ENCODE measurements at regions not wholly inside any gene's neighbourhood (a gene's known extent, or its start where the extent isn't known, plus 50 kb on each side); places are given as distances from the start of the nearest gene placed in this dataset.
"Not testable (repeated sequence)": the region's sequence is repeated elsewhere in the genome, so short reads cannot be mapped to it uniquely, and the experiment has no call there.

DNA sequence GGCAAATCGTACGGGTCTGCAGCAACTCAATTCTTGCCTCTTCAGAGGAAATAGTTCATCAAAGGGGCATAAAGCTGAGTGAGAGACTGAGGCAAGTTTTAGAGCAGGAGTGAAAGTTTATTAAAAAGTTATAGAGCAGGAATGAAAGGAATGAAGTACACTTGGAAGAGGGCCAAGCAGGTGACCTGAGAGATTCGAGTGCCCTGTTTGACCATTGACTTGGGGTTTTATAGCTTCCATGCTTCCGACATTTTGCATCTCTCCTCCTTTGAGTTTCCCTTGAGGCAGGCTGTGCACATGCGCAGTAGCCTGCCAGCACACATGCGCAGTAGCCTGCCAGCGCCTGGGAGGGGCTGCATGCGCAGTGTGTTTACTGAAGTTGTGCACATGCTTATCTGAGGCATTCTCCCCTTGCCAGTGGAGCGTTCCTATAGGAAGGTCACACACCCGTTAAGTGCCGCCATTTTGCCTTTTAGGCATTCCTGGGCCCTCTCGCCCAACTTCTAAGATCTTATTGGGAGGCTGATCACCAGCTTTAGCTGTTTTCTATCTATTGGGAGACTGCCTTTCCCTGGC lies 265.5 kb upstream of the MGAT5 start:
- no peak overlapping the region for H3K4me3 ChIP-seq (ENCODE audit: low read length)
- TF ChIP-seq, protein P1, sequence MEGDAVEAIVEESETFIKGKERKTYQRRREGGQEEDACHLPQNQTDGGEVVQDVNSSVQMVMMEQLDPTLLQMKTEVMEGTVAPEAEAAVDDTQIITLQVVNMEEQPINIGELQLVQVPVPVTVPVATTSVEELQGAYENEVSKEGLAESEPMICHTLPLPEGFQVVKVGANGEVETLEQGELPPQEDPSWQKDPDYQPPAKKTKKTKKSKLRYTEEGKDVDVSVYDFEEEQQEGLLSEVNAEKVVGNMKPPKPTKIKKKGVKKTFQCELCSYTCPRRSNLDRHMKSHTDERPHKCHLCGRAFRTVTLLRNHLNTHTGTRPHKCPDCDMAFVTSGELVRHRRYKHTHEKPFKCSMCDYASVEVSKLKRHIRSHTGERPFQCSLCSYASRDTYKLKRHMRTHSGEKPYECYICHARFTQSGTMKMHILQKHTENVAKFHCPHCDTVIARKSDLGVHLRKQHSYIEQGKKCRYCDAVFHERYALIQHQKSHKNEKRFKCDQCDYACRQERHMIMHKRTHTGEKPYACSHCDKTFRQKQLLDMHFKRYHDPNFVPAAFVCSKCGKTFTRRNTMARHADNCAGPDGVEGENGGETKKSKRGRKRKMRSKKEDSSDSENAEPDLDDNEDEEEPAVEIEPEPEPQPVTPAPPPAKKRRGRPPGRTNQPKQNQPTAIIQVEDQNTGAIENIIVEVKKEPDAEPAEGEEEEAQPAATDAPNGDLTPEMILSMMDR (IDR thresholded peaks at IDR 0.05; ENCODE audit: insufficient read depth, low read depth, low read length, missing control alignments), result no peak
- no peak for DNase-seq (ENCODE audit: low read depth)

DNA sequence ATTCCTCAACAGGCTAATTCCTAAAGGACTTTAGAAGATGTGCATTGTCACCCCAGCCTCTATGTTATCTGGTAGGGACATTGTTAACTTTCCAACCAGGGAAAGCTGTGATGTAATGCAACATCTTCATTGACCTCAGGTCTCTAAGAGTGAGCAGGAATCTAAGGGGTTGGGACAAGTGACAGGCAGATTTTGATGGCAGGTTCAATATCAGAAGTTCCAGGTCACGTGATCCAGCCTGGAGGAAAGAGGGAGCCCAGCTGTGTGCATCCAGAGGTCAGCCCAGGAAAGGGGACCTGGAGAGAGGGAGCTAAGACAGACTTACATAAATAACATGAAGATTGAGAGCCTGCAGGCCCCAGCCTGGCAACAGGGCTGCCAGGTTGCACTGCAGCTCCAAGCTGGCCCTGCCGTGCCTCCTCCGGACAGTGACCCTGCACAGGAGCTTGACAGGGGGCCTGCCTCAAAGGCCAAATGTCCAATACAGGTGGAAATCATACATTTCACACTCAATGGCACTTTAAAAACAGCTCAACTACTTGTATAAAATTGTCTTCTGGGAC lies 262.2 kb upstream of the MGAT5 start:
- H3K4me3 ChIP-seq (ENCODE audit: low read length), result no peak overlapping the region
- TF ChIP-seq, protein P1 (IDR thresholded peaks at IDR 0.05; ENCODE audit: insufficient read depth, low read depth, low read length, missing control alignments), result no peak
- DNase-seq (ENCODE audit: low read depth), result no peak

DNA sequence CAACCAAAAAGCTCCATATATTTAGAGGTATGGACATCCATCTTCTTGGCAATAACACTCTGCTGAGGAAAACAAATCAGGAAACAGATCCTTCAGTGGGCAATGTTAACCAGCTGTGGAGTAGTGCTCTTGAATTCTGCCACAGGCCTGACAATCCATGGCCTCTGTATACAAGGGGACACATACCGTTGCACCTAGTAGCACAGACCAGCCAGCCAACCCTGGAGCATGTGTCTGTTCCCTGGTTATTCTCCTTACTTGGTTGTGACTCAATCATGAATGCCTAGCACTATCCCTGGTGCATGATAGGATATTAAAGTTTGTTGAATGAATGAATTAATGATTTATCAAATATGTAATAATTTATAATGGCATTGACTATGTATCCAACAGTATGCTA lies 261.4 kb upstream of the MGAT5 start:
- DNase-seq (ENCODE audit: low read depth), result no peak
- H3K4me3 ChIP-seq (ENCODE audit: low read length), result no peak overlapping the region
- TF ChIP-seq, protein P1 (IDR thresholded peaks at IDR 0.05; ENCODE audit: insufficient read depth, low read depth, low read length, missing control alignments), result no peak

DNA sequence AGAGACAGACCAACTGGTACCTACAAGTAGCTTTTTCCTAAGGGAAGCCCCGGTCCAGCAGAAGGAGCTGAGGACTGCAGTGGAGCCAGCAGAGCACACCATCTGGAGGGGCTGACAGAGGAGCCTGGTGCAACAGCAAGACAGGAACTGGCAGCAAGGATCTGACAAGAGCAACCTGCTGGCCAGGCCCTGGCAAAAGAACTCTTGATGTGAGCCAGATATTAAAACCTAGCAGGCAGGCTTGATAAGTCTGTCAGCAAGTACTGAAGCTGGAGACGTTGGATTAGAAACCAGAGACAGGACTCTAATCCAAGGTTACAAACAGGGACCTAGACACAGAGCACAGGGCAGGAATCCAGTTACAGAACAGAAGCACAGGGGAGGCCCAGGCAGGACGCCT lies 260.7 kb upstream of the MGAT5 start:
- TF ChIP-seq, protein P1 (IDR thresholded peaks at IDR 0.05; ENCODE audit: insufficient read depth, low read depth, low read length, missing control alignments), result no peak
- no peak for DNase-seq (ENCODE audit: low read depth)
- H3K4me3 ChIP-seq (ENCODE audit: low read length), result no peak overlapping the region

DNA sequence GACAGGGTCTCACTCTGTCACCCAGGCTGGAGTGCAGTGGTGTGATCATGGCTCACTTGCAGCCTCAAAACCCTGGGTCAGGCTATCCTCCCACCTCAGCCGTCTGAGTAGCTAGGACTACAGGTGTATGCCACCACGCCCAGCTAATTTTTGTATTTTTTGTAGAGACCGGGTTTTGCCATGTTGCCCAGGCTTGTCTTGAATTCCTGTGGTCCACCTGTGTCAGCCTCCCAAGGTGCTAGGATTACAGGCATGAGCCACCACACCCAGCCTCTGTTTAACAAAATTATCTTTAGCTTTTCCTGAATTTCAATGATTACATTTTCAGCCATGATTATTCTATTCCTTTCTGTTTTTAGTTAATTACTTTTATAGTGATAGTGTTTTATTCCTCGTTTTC lies 255.1 kb upstream of the MGAT5 start:
- not testable (repeated sequence) for H3K4me3 ChIP-seq (ENCODE audit: low read length)
- DNase-seq (ENCODE audit: low read depth), result peak; percentile 58

DNA sequence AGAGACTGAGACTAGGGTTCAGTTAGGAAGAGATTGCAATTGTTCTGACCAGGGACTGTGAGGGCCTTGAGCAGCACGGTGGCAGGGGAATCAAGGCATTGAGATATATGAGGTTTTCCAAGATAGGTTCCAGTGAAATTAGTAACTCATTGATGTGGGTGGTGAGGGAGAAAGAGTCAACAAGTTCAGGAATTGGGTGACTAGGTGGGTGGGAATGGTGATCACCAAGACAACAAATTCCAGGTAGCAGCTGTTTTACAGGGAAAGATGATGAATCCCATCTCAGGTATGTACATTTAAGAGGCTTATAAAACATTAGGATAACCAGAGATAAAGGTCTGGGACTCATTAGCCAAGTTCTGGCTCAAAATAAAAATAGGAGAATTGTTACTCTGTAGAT lies 251.5 kb upstream of the MGAT5 start:
- TF ChIP-seq, protein P1 (IDR thresholded peaks at IDR 0.05; ENCODE audit: insufficient read depth, low read depth, low read length, missing control alignments), result no peak
- DNase-seq (ENCODE audit: low read depth), result peak; percentile 43
- no peak overlapping the region for H3K4me3 ChIP-seq (ENCODE audit: low read length)

DNA sequence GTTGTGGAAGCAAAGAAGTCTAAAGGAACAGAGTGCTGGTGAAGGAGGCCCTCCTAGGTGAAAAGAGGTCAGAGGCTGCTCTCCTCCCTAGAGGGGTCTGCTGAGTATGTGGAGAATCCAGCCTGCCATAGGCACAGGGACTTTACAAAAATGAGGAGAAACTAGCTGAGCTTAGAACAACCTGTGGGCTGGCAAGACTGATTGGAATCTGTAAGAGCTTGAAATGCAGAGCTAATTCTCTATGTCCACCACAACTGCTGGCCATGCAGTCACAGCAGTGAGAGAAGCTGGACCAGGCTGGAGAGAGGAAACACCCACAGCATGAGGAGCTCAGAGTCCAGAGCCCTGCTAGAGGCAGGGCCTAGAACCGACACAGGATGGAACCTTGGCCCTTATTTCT lies 251.0 kb upstream of the MGAT5 start:
- H3K4me3 ChIP-seq (ENCODE audit: low read length), result no peak overlapping the region
- TF ChIP-seq, protein P1 (IDR thresholded peaks at IDR 0.05; ENCODE audit: insufficient read depth, low read depth, low read length, missing control alignments), result no peak
- no peak for DNase-seq (ENCODE audit: low read depth)

Measured in epithelial cell of esophagus (primary cell).